IMR-90 (cell line): ENCODE measurements at regions not wholly inside any gene's neighbourhood (a gene's known extent, or its start where the extent isn't known, plus 50 kb on each side); places are given as distances from the start of the nearest gene placed in this dataset.

Source experiments
- ATAC-seq: fragments of 200-7000 bp; cut with Tn5 transposase; 2 replicates; pipeline ENCODE4 v1.9.1; 2020; ENCODE audit warnings: low read depth, mild to moderate bottlenecking, moderate library complexity
- BruUV-seq: library from RNA; stranded (reverse); fragments of 400-500 nt; replicated peaks from 2 replicates; lab custom pipeline; 2021; lab: Mats Ljungman, UMichigan
- CTCF ChIA-PET: fragments of 300-600 bp; formaldehyde crosslinking; extraction: SDS; loops from one replicate; lab custom pipeline; 2021; ENCODE audit warnings: antibody characterized with exemption; lab: Yijun Ruan, JAX
- POLR2A ChIA-PET: fragments of 300-600 bp; sonication (Branson Sonifier 250); formaldehyde crosslinking; loops from one replicate; lab custom pipeline; 2022; ENCODE audit warnings: antibody characterized with exemption; ENCODE audit not compliant: unreplicated experiment; lab: Charles Lee
- DNase-seq: peaks from one replicate; pipeline ENCODE4 v3.0.0; 2013
- H2AFZ ChIP-seq: replicated peaks from 2 replicates; pipeline ENCODE3; 2013; ENCODE audit warnings: low read length, mild to moderate bottlenecking; ENCODE audit not compliant: poor library complexity
- H2AK5ac ChIP-seq: 2 replicates; pipeline ENCODE4 v1.6.1; 2013; ENCODE audit warnings: low read depth, low read length, inconsistent platforms
- H2AK9ac ChIP-seq: replicated peaks from 2 replicates; pipeline ENCODE3; 2013; ENCODE audit warnings: mild to moderate bottlenecking, low read depth, low read length, moderate library complexity; ENCODE audit not compliant: poor library complexity
- H2BK120ac ChIP-seq: 2 replicates; pipeline ENCODE4 v1.6.1; 2013; ENCODE audit warnings: low read depth, low read length, inconsistent platforms
- H2BK15ac ChIP-seq: 3 replicates; pipeline ENCODE4 v1.6.1; 2013; ENCODE audit warnings: low read depth, low read length, inconsistent platforms
- H2BK20ac ChIP-seq: 2 replicates; pipeline ENCODE4 v1.6.1; 2013; ENCODE audit warnings: low read depth, mild to moderate bottlenecking, inconsistent platforms, low read length, moderate library complexity
- H2BK5ac ChIP-seq: 2 replicates; pipeline ENCODE4 v1.6.1; 2013; ENCODE audit warnings: mild to moderate bottlenecking, low read depth, low read length, inconsistent platforms; ENCODE audit not compliant: poor library complexity, severe bottlenecking
- H3K14ac ChIP-seq: replicated peaks from 2 replicates; pipeline ENCODE4 v1.6.1; 2013; ENCODE audit warnings: low read depth, low read length, inconsistent platforms
- H3K18ac ChIP-seq: 2 replicates; pipeline ENCODE4 v1.6.1; 2013; ENCODE audit warnings: low read depth, low read length, control low read depth
- H3K23ac ChIP-seq: 2 replicates; pipeline ENCODE4 v1.6.1; 2013; ENCODE audit warnings: low read depth, low read length, inconsistent platforms
- H3K27ac ChIP-seq: 2 replicates; pipeline ENCODE4 v1.5.1; 2013; ENCODE audit warnings: mild to moderate bottlenecking, control low read depth, low read length; ENCODE audit not compliant: insufficient read depth
- H3K27me3 ChIP-seq: 2 replicates; pipeline ENCODE4 v1.6.1; 2013; ENCODE audit warnings: low read length; ENCODE audit not compliant: control insufficient read depth, insufficient read depth
- H3K36me3 ChIP-seq: 2 replicates; pipeline ENCODE4 v1.6.1; 2013; ENCODE audit warnings: low read length, mixed read lengths; ENCODE audit not compliant: control insufficient read depth, insufficient read depth
- H3K4ac ChIP-seq: 2 replicates; pipeline ENCODE4 v1.6.1; 2013; ENCODE audit warnings: low read depth, low read length, inconsistent platforms
- H3K4me1 ChIP-seq: 2 replicates; pipeline ENCODE4 v1.6.1; 2013; ENCODE audit warnings: low read length, mixed read lengths; ENCODE audit not compliant: control insufficient read depth, insufficient read depth
- H3K4me2 ChIP-seq: 2 replicates; pipeline ENCODE4 v1.6.1; 2013; ENCODE audit warnings: low read depth, mild to moderate bottlenecking, control low read depth, low read length, moderate library complexity
- H3K4me3 ChIP-seq: 2 replicates; pipeline ENCODE4 v1.5.1; 2013; ENCODE audit warnings: low read depth, mild to moderate bottlenecking, control low read depth, low read length, moderate library complexity; ENCODE audit not compliant: insufficient read depth
- H3K56ac ChIP-seq: 2 replicates; pipeline ENCODE4 v1.6.1; 2013; ENCODE audit warnings: low read length, inconsistent platforms; ENCODE audit not compliant: insufficient read depth; ENCODE audit errors: extremely low read depth
- H3K79me1 ChIP-seq, 2 experiments: 2 replicates each; pipeline ENCODE4 v1.6.1; 2013; ENCODE audit warnings: low read length in 2 of 2, inconsistent platforms in 1 of 2, low read depth in 1 of 2
- H3K9ac ChIP-seq: 2 replicates; pipeline ENCODE4 v1.6.1; 2013; ENCODE audit warnings: low read depth, low read length, control low read depth
- H3K9me1 ChIP-seq: 2 replicates; pipeline ENCODE4 v1.6.1; 2013; ENCODE audit warnings: low read length, inconsistent platforms; ENCODE audit not compliant: insufficient read depth
- H3K9me3 ChIP-seq: 2 replicates; pipeline ENCODE4 v1.6.1; 2013; ENCODE audit warnings: low read length; ENCODE audit not compliant: control insufficient read depth, insufficient read depth
- H4K20me1 ChIP-seq: 2 replicates; pipeline ENCODE4 v1.6.1; 2013; ENCODE audit warnings: low read length, inconsistent platforms; ENCODE audit not compliant: insufficient read depth
- H4K5ac ChIP-seq: 2 replicates; pipeline ENCODE4 v1.6.1; 2013; ENCODE audit warnings: mild to moderate bottlenecking, low read depth, low read length, control low read depth
- H4K8ac ChIP-seq, 2 experiments: 2 replicates each; pipeline ENCODE4 v1.6.1; 2013; ENCODE audit warnings: low read depth in 2 of 2, low read length in 2 of 2, control low read depth in 1 of 2, inconsistent platforms in 1 of 2
- H4K91ac ChIP-seq: 2 replicates; pipeline ENCODE4 v1.6.1; 2013; ENCODE audit warnings: low read depth, low read length, inconsistent platforms; ENCODE audit not compliant: insufficient read depth
- BHLHE40 ChIP-seq: fragments of 150-350 bp; IDR thresholded peaks from 2 replicates; pipeline ENCODE4 v1.6.1; 2016; ENCODE audit warnings: mild to moderate bottlenecking, low read depth, low read length
- FOS ChIP-seq: fragments of 150-350 bp; IDR thresholded peaks from 2 replicates; pipeline ENCODE4 v1.6.1; 2016; ENCODE audit warnings: low read depth, low read length
- MAFK ChIP-seq: IDR thresholded peaks from 2 replicates; pipeline ENCODE4 v1.6.1; 2012; ENCODE audit warnings: low read depth, low read length, improper control_type of control experiment
- MAZ ChIP-seq: IDR thresholded peaks from 2 replicates; pipeline ENCODE4 v1.6.1; 2012; ENCODE audit warnings: low read depth, mild to moderate bottlenecking, low read length, improper control_type of control experiment, moderate library complexity, borderline replicate concordance
- MXI1 ChIP-seq: IDR thresholded peaks from 2 replicates; pipeline ENCODE4 v1.6.1; 2012; ENCODE audit warnings: low read depth, mild to moderate bottlenecking, low read length, moderate library complexity, borderline replicate concordance
- POLR2A ChIP-seq: IDR thresholded peaks from 2 replicates; pipeline ENCODE4 v1.6.1; 2012; ENCODE audit warnings: mild to moderate bottlenecking, low read depth, low read length
- RCOR1 ChIP-seq: IDR thresholded peaks from 2 replicates; pipeline ENCODE4 v1.6.1; 2012; ENCODE audit warnings: mild to moderate bottlenecking, low read length, improper control_type of control experiment; ENCODE audit not compliant: insufficient replicate concordance
- RFX5 ChIP-seq: IDR thresholded peaks from 2 replicates; pipeline ENCODE4 v1.8.0; 2012; ENCODE audit warnings: low read depth, mild to moderate bottlenecking, low read length, moderate library complexity
- SMC3 ChIP-seq: fragments of 150-350 bp; IDR thresholded peaks from 2 replicates; pipeline ENCODE4 v1.6.1; 2016; ENCODE audit warnings: low read depth, mild to moderate bottlenecking, antibody characterized with exemption, low read length, moderate library complexity
- WGBS, 2 experiments: methylation state at CpG; one replicate each; pipeline versions ENCODE4 v1.1.5 to v1.1.7; 2013; ENCODE audit warnings: missing lambda C conversion rate in 2 of 2; ENCODE audit not compliant: insufficient read length in 1 of 2; ENCODE audit errors: extremely low coverage in 2 of 2; 5-methylcytosine and 5-hydroxymethylcytosine counted together
- dilution Hi-C: fragments of 300-500 bp; cut with HindIII; formaldehyde crosslinking; loops from one replicate; pipeline ENCODE4 v1.14.3; 2018; ENCODE audit warnings: low sequenced_read_pairs; ENCODE audit not compliant: unreplicated experiment
- in situ Hi-C: fragments of 300-500 bp; cut with MboI; formaldehyde crosslinking; loops from 3 replicates; pipeline ENCODE4 v1.14.3; 2019; ENCODE audit warnings: low sequenced_read_pairs, inconsistent platforms, mixed read lengths
- intact Hi-C: fragments of 100-400 bp; cut with micrococcal nuclease; formaldehyde crosslinking; loops from 2 replicates; pipeline ENCODE4 v1.10.0; 2022
- TF ChIP-seq, protein P1 (sequence below): fragments of 150-350 bp; IDR thresholded peaks from 2 replicates; pipeline ENCODE4 v1.6.1; 2017; ENCODE audit warnings: mild to moderate bottlenecking, antibody characterized with exemption, low read length, low read depth
- TF ChIP-seq, protein P2 (sequence below): fragments of 150-350 bp; IDR thresholded peaks from 2 replicates; pipeline ENCODE4 v1.6.1; 2016; ENCODE audit warnings: low read depth, mild to moderate bottlenecking, low read length, moderate library complexity, borderline replicate concordance
- TF ChIP-seq, protein P3 (sequence below): conservative IDR thresholded peaks from 2 replicates; pipeline ENCODE4 v1.5.1; 2012; ENCODE audit warnings: mild to moderate bottlenecking, low read depth, low read length, improper control_type of control experiment

DNA sequence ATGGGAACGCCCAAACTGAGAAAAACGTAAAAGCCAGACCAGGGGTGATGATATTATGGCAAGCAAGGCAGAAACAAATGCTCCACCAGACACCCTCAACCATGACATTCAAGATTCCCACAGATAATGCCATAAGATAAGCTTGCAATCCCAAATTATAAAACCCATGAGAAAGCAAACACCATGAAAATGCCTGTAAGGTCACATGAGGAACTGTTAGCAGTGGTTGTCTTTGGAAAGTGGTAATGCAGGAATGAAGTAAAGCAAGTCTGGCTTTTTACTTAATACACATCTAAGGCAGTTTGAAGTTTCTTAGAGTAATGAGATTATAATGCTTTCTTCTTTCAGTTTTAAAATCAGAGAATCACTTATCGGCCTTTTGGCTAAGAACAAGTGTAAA is 111.0 kb downstream of the MN1 start:
- Histone ChIP-seq H3K9me1 (0 out of 2 replicates have a peak, but pooled peaks cover 3% of the 10 kb centered on the region), H3K4me2 (no peak overlapping the region), H3K4me1 (peaks cover 2% of the 10 kb centered on the region; the same call in 1 of the 2 replicates), H3K79me1 (no peaks in the 10 kb centered on the region), H2BK5ac (no peak overlapping the region), H3K18ac (no peak overlapping the region), H2AK5ac (no peak overlapping the region), H3K9ac (no peak overlapping the region), H2AK9ac (no peak overlapping the region), H4K5ac (no peak overlapping the region), H2AFZ (no peak overlapping the region), H2BK120ac (no peak overlapping the region), H3K56ac (no peak overlapping the region), H3K36me3 (no peaks in the 10 kb centered on the region), H4K20me1 (no peaks in the 10 kb centered on the region), H3K27me3 (peaks cover 12% of the 10 kb centered on the region), H4K8ac (no peak overlapping the region), H2BK15ac (no peak overlapping the region), H3K23ac (no peak overlapping the region), H3K9me3 (peaks cover 5% of the 10 kb centered on the region), H3K27ac (no peak overlapping the region), H3K14ac (no peak overlapping the region), H2BK20ac (no peak overlapping the region), H4K91ac (no peak overlapping the region), H3K4me3 (no peak overlapping the region), H3K4ac (no peak overlapping the region)
- no CpG with 5 or more reads among the region's 3 CpGs for WGBS, 2 experiments
- ChIA-PET POLR2A (no interaction called here), CTCF (no interaction called here)
- intact Hi-C loops = no loop called here
- in situ Hi-C loops = no loop called here
- TF ChIP-seq MAZ = no peak
- TF ChIP-seq POLR2A = no peak
- TF ChIP-seq, protein P1, sequence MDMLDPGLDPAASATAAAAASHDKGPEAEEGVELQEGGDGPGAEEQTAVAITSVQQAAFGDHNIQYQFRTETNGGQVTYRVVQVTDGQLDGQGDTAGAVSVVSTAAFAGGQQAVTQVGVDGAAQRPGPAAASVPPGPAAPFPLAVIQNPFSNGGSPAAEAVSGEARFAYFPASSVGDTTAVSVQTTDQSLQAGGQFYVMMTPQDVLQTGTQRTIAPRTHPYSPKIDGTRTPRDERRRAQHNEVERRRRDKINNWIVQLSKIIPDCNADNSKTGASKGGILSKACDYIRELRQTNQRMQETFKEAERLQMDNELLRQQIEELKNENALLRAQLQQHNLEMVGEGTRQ = no peak
- TF ChIP-seq, protein P2, sequence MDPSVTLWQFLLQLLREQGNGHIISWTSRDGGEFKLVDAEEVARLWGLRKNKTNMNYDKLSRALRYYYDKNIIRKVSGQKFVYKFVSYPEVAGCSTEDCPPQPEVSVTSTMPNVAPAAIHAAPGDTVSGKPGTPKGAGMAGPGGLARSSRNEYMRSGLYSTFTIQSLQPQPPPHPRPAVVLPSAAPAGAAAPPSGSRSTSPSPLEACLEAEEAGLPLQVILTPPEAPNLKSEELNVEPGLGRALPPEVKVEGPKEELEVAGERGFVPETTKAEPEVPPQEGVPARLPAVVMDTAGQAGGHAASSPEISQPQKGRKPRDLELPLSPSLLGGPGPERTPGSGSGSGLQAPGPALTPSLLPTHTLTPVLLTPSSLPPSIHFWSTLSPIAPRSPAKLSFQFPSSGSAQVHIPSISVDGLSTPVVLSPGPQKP = no peak
- TF ChIP-seq SMC3 = no peak
- TF ChIP-seq MXI1 = no peak
- TF ChIP-seq FOS = no peak
- TF ChIP-seq RCOR1 = no peak
- TF ChIP-seq, protein P3, sequence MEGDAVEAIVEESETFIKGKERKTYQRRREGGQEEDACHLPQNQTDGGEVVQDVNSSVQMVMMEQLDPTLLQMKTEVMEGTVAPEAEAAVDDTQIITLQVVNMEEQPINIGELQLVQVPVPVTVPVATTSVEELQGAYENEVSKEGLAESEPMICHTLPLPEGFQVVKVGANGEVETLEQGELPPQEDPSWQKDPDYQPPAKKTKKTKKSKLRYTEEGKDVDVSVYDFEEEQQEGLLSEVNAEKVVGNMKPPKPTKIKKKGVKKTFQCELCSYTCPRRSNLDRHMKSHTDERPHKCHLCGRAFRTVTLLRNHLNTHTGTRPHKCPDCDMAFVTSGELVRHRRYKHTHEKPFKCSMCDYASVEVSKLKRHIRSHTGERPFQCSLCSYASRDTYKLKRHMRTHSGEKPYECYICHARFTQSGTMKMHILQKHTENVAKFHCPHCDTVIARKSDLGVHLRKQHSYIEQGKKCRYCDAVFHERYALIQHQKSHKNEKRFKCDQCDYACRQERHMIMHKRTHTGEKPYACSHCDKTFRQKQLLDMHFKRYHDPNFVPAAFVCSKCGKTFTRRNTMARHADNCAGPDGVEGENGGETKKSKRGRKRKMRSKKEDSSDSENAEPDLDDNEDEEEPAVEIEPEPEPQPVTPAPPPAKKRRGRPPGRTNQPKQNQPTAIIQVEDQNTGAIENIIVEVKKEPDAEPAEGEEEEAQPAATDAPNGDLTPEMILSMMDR = no peak
- TF ChIP-seq MAFK = no peak
- no peak for TF ChIP-seq RFX5
- TF ChIP-seq BHLHE40 = no peak
- BruUV-seq = no TSS peak
- dilution Hi-C loops = no loop called here
- no peak for ATAC-seq
- DNase-seq = no peak
